GM19025 (cell line): ENCODE measurements at regions not wholly inside any gene's neighbourhood (a gene's known extent, or its start where the extent isn't known, plus 50 kb on each side); places are given as distances from the start of the nearest gene placed in this dataset.
"Not testable (repeated sequence)": the region's sequence is repeated elsewhere in the genome, so short reads cannot be mapped to it uniquely, and the experiment has no call there.

Source experiments
- ATAC-seq: cut with Tn5 transposase; IDR thresholded peaks from one replicate; pipeline ENCODE4 v1.9.1; 2021; ENCODE audit warnings: mild to moderate bottlenecking, low read depth, moderate library complexity; ENCODE audit not compliant: unreplicated experiment

DNA sequence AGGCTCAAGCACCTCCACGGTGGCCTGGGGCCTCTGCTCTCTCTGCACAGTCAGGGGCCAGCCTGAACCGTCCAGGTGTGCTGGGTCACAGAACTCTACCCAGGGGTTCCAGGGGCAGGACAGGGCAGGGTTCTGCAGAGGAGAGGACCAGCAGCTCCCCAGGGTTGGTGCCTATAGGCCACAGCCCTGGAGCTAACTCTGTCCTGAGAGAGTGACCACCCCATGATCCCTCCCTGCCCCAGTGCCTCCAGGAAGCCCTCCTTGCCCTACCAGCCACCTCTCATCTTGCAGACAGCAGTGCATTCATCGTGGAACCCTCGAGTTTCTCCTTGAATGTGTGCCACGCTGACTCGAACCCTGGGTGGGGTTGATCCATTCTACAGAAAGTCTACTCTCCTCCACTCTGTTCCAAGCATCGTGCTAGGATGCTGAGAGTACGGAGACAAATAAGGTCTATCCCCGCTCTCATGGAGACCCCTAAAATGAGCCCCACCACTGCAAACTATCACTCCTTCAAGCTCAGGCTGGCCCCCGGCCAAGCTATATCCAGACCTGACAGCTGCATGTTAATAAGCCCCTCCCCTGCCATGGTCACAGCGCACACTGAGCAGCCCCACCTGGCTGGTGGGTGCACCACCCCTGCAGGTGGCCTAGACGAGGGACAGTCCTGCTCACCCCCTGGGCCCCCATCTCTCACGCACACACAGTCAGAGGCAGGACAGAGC, 138.1 kb upstream of the FOXD4L5 start:
- ATAC-seq = not testable (repeated sequence)

DNA sequence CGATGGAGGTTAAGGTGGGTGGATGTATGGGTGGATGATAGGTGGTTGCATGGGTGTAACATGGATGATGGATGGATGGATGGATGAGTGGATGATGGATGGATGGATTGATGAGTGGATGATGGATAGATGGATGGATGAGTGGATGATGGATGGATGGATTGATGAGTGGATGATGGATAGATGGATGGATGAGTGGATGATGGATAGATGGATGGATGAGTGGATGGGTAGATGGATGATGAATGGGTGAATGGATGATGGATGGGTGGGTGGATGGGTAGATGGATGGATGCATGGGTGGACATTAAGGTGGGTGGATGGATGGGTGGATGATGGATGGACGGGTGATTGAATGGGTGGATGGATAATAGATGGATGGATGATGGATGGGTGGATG, 136.5 kb upstream of the FOXD4L5 start:
- not testable (repeated sequence) for ATAC-seq

DNA sequence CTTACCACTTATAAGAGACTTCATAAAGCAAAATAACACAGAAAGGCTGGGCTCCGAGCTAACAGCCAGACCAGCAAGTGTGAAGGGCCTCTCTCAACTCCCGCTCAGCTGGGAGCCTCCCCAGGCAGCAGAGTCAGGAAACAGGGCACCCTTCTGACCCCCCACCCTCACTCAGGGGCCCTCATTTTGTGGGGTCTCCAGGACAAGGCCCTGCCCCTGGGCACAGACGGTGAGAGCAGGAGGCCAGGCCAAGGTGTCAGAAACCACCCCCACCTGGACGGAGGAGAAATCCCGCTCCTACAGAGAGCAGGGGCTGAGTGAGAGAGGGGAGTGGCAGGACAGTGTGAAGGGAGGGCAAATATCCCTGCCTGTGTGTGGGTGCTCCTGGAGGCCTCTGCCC, 135.8 kb upstream of the FOXD4L5 start:
- ATAC-seq = no peak

DNA sequence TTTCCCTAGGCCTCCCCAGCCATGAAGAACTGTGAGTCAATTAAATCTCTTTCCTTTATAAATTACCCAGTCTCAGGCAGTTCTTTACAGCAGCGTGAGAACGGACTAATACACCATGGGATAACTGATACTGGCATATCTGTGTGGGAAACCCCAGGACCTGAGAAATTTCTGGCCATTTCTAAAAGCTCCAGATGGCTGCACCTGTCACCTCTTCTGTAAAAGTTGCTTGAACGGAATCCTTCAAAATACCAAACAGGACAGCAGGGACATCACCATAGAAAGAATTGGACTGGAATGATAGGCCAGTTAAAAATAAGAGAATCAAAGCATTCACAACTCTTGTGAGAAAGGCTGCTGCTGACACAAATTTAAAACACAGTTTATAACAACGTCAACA, 134.0 kb upstream of the FOXD4L5 start:
- ATAC-seq = not testable (repeated sequence)

DNA sequence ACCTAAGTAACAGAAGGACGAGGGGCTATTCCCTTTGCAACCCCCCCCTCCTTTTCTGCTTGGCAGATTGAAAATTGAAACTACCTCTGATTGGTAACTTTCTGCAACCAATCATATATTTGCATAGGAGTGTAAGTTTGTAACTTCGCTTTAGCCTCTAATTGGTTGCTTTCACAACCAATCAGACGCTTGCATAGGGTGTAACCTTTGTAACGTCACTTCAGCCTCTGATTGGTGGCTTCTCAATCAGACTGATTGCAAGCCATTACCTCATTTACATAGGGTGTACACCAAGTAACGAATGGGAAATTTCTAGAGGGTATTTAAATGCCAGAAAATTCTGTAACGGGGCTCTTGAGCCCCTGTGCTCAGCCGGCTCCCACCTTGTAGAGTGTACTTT, 131.9 kb upstream of the FOXD4L5 start:
- not testable (repeated sequence) for ATAC-seq

DNA sequence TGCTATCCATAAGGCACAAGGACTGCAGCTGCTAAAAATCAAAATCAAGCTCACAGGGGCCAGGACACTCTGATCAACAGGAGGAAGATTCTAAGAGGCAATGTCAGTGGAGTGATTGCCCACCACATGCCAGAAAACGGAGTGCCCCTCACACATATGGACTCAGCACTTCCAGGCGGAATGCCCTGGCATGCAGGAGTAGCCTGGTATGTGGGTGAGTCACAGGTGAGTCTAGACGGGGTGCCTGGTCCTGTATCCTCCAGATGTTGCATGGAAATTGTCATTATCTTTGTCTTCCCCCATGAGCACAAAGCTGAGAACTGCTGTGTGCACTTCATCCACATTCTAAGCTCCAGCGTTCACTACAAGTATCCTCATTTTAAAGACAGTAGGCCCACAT, 129.2 kb upstream of the FOXD4L5 start:
- ATAC-seq = not testable (repeated sequence)

DNA sequence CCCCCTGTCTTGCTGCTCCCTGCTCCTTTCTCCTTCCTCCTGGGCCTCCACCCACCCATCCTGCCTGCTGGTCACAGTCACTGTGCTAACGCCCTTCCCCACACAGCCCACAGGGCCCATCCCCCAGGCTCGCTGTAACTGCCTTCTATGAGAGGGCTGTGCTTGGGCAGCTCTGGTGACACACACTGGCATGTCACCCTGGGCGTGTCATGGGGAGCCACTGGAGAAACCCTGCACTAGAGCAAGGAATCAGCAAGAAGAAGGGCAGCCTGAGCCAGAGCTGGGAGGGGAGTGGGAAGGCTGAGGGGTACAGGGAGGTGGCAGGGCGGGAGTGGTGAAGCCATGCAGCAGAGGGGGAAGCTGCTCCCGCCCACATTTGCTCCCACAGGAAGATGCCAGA, 128.4 kb upstream of the FOXD4L5 start:
- not testable (repeated sequence) for ATAC-seq

DNA sequence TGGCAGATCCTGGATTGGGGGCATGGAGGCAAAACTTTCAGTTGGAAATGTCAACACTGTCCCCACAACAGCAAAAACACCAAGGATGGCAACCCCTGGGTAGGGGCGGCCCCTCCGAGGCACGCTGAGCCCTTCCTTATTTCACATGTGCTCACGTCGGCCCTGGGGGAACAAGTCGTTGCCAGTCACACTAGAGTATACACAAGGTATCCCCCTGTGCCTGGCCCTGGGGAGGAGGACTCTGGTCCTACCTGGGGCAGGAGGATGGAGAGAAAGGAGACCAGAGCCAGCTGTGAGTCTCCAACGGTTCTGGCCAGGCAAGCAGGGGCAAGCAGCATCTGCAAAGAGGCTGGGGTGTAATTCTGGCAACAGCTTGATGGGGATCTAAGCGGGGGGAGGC, 126.9 kb upstream of the FOXD4L5 start:
- no peak for ATAC-seq

DNA sequence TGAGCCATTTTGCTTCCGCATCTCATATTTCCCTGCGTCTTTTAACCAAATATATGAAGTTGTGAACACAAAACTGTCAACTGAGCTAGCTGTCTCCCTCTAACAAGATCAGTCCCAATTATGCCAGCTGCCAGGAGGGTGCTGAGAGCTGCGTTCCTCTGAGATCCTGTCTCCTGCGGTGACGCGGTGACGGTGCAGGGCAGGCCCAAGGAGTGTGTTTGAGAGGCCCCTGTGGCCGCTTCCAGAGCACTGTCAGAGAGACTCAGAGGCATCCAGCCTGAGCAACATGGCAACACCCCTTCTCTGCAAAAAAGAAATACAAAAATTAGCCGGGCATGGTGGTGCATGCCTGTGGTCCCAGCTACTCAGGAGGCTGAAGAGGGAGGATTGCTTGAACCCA, 126.3 kb upstream of the FOXD4L5 start:
- ATAC-seq = no peak

DNA sequence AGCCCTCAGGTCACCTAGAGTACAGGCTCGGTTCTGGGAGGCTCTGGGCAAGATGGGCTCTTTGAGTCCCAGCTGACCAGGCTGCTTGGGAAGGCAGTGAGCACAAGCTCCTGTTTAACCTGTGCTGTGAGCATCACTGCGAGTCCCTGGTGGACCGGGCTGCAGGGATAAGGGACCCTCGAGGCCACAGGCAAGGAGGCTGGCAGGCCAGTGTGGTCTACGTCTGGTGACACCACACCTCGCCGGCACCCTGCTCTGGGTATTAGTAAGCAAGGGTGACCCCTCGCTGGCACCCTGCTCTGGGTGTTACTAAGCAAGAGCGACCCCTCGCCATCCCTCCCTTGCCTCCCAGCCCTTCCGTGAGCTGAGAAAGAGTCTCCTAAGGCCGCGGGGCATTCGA, 125.9 kb upstream of the FOXD4L5 start:
- no peak for ATAC-seq

DNA sequence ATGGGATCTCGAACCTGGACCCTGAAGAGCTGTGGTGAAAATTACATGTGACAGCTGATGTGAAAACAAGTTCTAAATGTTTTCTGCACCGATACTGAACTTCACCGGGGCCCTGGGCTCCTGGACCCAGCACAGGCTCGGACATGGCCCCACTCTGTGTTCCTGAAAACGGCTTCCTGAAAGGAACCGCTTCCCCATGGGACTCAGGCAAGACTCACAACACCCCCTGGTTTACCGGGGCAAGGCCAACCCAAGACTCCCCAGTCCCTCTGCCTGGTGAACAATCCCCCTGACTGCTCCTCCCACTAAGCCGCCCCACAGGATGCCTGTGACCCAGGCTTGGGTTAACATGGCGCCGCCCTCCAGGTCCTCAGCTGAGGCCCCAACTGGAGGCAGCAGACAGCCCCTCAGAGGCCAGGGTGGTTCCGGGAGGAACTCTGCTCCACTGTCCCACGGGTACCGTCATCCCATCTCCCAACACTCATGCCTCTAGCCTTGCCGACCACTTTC, 124.5 kb upstream of the FOXD4L5 start:
- ATAC-seq = no peak

DNA sequence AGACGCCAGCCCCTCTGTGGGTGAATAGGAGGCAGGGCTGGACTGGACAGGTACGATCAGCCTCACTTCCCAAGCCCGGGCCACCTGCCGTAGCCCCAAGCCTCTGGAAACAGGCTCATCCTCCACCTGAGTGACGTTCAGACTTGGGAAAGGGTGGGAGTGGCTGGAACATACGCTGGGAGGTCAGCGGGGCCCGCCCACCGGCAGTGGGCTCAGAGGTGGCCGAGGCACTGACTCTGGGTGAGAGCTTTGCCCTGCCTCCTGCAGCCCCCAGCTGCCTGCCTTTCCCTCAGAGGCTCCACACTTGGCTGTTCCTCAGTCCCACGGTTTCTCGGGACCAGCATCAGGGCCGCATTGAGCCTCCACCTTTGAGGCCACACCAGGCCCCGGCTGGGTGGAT, 123.8 kb upstream of the FOXD4L5 start:
- not testable (repeated sequence) for ATAC-seq

DNA sequence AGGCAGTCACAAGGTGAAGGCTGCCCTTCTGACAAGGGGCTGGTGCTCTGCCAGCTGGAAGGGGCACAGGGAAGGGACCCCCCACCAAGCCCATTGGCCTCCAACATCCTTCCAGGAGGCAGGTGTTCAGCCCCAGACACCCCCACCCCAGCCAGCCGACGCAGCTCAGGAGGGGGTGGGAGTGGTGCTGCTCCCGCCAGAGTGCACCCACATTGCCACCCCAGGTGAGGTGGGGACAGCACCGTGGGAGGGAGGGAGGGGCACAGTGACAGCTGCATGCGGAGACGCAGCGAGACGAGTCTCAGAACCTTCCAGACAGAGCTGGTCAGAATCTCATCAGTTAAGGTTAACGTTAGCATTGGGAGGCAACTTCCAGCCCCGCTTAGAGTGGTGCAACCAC, 121.6 kb upstream of the FOXD4L5 start:
- not testable (repeated sequence) for ATAC-seq

DNA sequence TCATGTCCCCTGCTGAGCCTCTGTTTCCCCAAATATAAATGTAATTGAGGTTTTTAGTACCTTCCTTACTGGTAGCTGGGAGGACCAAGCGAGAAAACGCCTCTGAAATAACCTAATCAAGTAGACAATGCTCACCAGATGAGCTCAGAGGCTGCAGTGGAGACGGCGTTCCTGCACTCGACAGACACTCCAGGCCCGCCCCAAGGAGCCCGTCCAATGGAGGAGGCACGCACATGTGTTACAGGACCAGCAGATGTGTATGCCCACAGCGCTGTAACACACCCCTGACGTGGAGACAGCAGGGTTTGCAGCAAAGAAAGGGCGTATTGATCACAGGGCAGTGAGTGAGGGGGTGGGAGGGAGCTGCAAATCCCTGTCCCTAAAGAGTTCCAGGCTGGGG, 120.8 kb upstream of the FOXD4L5 start:
- ATAC-seq = not testable (repeated sequence)

DNA sequence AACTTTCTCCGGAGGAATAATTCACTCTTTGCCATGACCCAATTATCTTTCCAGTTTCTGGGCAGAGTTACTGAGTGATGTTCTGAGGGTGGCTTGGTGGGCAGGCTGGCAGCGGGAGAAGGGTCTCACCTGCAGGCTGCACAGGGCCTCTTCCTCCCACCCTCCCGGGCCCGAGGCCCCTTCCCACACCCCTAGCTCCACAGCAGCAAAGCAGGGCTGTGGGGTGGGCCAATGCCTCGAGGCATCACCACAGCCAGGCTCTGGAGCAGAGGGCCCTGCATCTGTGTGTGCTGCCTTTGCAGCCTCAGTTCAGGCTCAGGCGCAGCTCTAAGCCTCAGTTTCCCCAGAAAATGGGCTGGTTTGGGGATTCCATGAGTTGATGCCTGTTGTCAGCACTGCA, 120.2 kb upstream of the FOXD4L5 start:
- ATAC-seq = no peak

DNA sequence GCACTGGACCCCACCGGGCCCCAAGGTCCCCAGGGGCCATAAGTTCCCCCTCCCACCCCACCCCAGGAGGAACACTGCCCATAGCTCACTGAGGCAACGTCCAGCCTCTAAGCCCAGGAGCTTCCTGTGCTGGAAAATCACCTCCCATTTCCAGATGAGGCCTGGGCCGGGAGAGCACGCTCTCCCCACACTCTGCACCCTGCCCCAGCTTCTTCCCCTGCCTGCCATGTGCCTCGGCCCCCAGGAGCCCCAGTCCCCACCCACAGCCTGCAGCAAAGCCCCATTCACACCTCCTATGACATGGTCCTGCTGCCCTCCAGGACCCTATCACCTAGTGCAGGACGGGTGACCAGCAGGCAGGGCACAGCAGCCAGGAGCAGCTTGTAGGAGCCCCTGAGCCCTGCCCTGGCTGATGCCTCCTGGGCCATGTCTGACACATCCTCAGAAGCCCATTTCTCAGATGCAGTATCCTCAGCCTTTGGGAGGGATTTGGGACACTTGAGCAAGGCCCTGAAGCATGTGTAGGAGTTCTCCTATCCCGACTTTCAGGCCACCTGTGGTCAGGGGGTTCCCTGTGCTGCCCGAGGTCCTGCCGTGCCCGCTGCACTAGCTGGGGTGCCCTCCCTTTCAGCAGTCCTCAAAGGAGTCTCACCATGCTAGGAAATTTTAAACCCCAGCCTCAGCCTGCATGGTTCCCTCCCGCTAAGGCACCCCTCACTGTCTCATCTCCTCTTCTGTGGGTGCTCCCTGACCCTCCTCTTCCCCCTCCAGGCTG, 119.4 kb upstream of the FOXD4L5 start:
- ATAC-seq = no peak

DNA sequence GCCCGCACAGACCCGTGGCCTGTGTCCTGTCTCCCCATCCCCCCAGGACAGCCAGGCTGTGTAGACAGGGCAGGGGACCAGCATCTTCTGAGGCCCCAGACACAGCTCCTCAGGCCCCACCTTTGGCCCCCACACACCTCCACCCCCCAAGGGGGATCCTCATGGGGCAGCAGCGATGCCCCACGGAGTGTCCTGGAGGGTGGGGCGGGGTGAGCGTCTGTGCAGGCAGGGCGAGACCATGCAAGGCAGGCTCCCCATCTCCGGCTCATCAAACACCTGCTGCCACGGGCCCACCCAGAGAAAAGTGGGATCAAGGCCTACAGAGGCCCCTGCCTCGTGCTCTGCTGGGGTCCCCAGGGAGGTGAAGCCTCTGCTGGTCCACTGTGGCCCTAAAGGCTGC, 118.7 kb upstream of the FOXD4L5 start:
- ATAC-seq = no peak

DNA sequence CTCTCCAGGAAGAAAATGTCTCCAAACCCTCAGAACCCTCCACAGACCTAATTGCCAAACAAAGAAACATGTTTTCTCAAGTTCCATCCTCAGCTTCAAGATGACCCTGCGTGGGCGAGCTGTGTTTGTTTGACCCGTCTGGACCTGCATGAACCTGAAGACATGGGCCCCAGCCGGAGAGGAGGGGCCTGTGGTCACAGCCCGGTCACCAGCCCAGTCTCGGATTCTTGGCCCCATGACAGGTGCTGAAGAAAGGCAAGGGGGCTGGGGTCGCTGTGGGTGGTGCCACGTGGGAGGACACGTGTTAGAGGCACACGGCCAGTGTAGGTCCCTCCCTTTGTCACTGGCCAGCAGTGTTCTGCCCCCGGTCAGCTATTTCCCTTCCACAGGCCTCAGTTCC, 118.1 kb upstream of the FOXD4L5 start:
- ATAC-seq = not testable (repeated sequence)

DNA sequence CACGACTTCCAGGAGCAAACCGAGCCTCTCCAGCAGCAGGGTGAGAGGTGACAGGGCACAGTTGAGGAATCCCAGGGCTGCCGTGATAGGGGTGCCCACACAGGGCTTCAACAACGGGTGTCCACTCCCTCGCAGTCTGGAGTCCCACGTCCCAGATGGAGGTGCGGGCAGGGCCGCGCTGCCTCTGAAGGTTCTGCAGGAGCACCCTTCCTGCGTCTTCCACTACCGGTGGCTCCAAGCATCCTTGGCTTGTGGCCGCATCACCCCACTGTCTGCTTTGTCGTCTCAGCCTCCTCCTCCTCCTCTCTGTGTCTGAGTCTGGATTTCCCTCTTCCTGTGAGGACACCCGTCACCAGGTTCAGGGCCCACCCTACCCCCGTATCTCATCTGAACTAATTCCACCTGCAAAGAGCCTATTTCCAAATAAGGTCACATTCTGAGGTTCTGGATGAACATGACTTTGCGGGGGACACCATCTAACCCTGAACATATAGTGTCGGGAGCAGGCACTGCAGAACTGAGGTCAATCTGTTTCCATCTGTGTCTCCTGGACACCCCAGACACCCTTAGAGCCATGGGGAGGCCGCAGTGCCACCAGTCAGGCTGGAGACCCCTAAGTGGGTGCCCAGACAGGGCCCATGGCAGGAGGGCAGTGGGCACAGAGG, 117.3 kb upstream of the FOXD4L5 start:
- not testable (repeated sequence) for ATAC-seq

DNA sequence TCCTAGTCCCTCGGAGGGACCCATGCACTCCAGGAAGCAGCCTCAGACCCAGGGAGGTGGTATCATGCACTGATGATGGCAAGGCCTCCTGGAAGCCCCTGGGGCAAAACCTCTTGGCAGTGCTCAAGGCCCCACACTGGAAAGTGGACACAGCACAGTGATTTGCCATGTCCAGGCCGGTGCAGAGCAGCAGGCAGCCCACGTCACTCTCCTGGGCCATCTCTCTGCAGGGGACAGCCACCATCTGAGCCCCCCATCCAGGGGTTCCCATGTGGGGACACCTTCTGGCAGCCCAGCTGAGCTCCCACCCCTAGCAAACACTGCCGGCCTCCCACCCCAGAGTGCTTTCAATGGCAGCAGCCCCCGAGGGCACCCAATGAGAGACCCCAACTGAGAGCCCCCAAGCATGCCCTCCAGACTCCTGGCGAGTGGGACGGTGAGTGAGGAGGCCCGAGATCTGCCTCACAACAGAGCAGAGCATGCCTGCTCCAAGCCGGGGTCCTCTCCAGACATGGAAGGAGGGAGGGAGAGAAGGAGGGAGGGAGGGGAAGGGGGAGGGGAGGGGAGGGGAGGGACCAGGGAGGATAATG, 116.5 kb upstream of the FOXD4L5 start:
- ATAC-seq = not testable (repeated sequence)

DNA sequence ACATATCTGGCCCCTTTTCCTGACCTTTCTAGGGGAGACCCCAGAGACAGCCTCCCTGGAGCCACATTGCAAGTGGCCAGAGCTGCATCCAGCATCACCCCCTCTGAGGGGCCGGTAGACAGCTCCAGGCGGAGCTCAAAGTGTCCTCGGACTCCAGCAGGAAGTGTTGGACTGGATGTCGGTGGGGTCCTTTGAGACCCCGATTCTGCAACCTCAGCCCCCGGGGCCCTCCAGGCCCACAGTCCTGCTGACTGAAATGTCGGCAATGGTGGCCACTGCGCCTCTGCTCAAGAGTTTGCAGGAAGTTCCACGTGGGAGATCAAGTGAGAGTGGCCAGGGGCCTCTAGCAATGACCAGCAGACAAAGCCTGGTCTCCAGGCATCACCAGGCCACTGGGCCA, 115.9 kb upstream of the FOXD4L5 start:
- ATAC-seq = no peak
